CD8-positive, alpha-beta memory T cell (primary cell): ENCODE measurements at regions not wholly inside any gene's neighbourhood (a gene's known extent, or its start where the extent isn't known, plus 50 kb on each side); places are given as distances from the start of the nearest gene placed in this dataset.
"Not testable (repeated sequence)": the region's sequence is repeated elsewhere in the genome, so short reads cannot be mapped to it uniquely, and the experiment has no call there.

Experiments used
- CTCF ChIA-PET: fragments of 350-600 bp; sonication (Branson Sonifier 250); formaldehyde crosslinking; loops from one replicate; lab custom pipeline; 2021; ENCODE audit warnings: antibody characterized with exemption; lab: Charles Lee
- POLR2A ChIA-PET: fragments of 350-600 bp; sonication (Branson Sonifier 250); formaldehyde crosslinking; loops from one replicate; lab custom pipeline; 2021; ENCODE audit warnings: antibody characterized with exemption; lab: Charles Lee
- DNase-seq, 5 donors: peaks; one replicate each; pipeline versions ENCODE4 v3.0.0 to v3.0.0-alpha.2; 2020 to 2022; ENCODE audit warnings: mixed read lengths in 1 of 5
- H3K27ac ChIP-seq: one replicate; pipeline ENCODE4 v1.7.0; 2013; ENCODE audit warnings: low read depth, mild to moderate bottlenecking, low read length, moderate library complexity
- H3K27me3 ChIP-seq: 2 replicates; pipeline ENCODE4 v1.7.0; 2013; ENCODE audit warnings: low read length, mild to moderate bottlenecking; ENCODE audit not compliant: insufficient read depth, poor library complexity, severe bottlenecking
- H3K36me3 ChIP-seq: 2 replicates; pipeline ENCODE4 v1.7.0; 2013; ENCODE audit warnings: mild to moderate bottlenecking, low read length, moderate library complexity; ENCODE audit not compliant: insufficient read depth
- H3K4me1 ChIP-seq: 2 replicates; pipeline ENCODE4 v1.7.0; 2013; ENCODE audit warnings: mild to moderate bottlenecking, low read length, moderate library complexity; ENCODE audit not compliant: insufficient read depth
- H3K4me3 ChIP-seq: 2 replicates; pipeline ENCODE4 v1.7.0; 2013; ENCODE audit warnings: mild to moderate bottlenecking, low read length
- H3K9me3 ChIP-seq: 2 replicates; pipeline ENCODE4 v1.7.0; 2013; ENCODE audit warnings: mild to moderate bottlenecking, low read length
- H3K27ac Mint-ChIP-seq, 8 donors: one replicate each; pipeline ENCODE4 v1.8.0; 2020 to 2021; ENCODE audit warnings: mixed read lengths in 8 of 8, mild to moderate bottlenecking in 6 of 8, inconsistent platforms in 3 of 8, moderate library complexity in 3 of 8
- H3K27me3 Mint-ChIP-seq, 2 donors: one replicate each; pipeline ENCODE4 v1.8.0; 2020 to 2021; ENCODE audit warnings: mixed read lengths in 2 of 2, mild to moderate bottlenecking in 1 of 2, moderate library complexity in 1 of 2
- H3K36me3 Mint-ChIP-seq, 3 donors: one replicate each; pipeline ENCODE4 v1.8.0; 2020 to 2021; ENCODE audit warnings: mixed read lengths in 3 of 3, inconsistent platforms in 1 of 3, mild to moderate bottlenecking in 1 of 3
- H3K4me1 Mint-ChIP-seq, 3 donors: one replicate each; pipeline ENCODE4 v1.8.0; 2020 to 2021; ENCODE audit warnings: mixed read lengths in 3 of 3, inconsistent platforms in 1 of 3, mild to moderate bottlenecking in 1 of 3
- H3K4me3 Mint-ChIP-seq, 7 donors: one replicate each; pipeline ENCODE4 v1.8.0; 2020 to 2021; ENCODE audit warnings: mixed read lengths in 7 of 7, mild to moderate bottlenecking in 6 of 7, moderate library complexity in 4 of 7, inconsistent platforms in 2 of 7
- H3K9me3 Mint-ChIP-seq, 5 donors: one replicate each; pipeline ENCODE4 v1.8.0; 2020 to 2022; ENCODE audit warnings: mixed read lengths in 5 of 5, mild to moderate bottlenecking in 3 of 5, moderate library complexity in 2 of 5, inconsistent platforms in 1 of 5

GRCh38 chrX:63258144-63258543, 93.0 kb downstream of the SPIN4 start:
- DNase-seq: no peak
- CTCF ChIA-PET: no interaction called here
- Mint-ChIP-seq H3K36me3 (no peaks in the 10 kb centered on the region), H3K27ac (no peak overlapping the region), H3K27me3 (no peaks in the 10 kb centered on the region), H3K4me3 (no peak overlapping the region), H3K4me1 (no peaks in the 10 kb centered on the region), H3K9me3 (peaks cover 0 to 2% (median 0%) of the 10 kb centered on the region in 5 donors)
- Histone ChIP-seq H3K4me3 (no peak overlapping the region), H3K27me3 (no peaks in the 10 kb centered on the region), H3K4me1 (no peaks in the 10 kb centered on the region), H3K36me3 (no peaks in the 10 kb centered on the region), H3K27ac (no peak overlapping the region), H3K9me3 (no peaks in the 10 kb centered on the region)
- POLR2A ChIA-PET: no interaction called here

- CTCF ChIA-PET: no interaction called here
- Histone ChIP-seq H3K4me3 (no peak overlapping the region), H3K36me3 (no peaks in the 10 kb centered on the region), H3K4me1 (no peaks in the 10 kb centered on the region), H3K27ac (no peak overlapping the region), H3K27me3 (no peaks in the 10 kb centered on the region), H3K9me3 (no peaks in the 10 kb centered on the region)
- Mint-ChIP-seq H3K36me3 (peaks cover 0 to 1% (median 0%) of the 10 kb centered on the region in 3 donors), H3K4me1 (no peaks in the 10 kb centered on the region), H3K9me3 (no peaks in the 10 kb centered on the region), H3K4me3 (no peak overlapping the region), H3K27me3 (peaks cover 1 to 3% of the 10 kb centered on the region in 2 donors), H3K27ac (no peak overlapping the region)
- POLR2A ChIA-PET: no interaction called here
- DNase-seq: peak in 4 of 5 donors; percentile 21 to 52 (median 44)
These were observed 100.8 kb downstream of the SPIN4 start for GRCh38 chrX:63250253-63250868.

- H3K4me1 ChIP-seq, DNase-seq, H3K9me3 Mint-ChIP-seq, H3K27me3 Mint-ChIP-seq, H3K36me3 Mint-ChIP-seq, H3K4me3 ChIP-seq, CTCF ChIA-PET, H3K27ac Mint-ChIP-seq, H3K27me3 ChIP-seq, H3K4me1 Mint-ChIP-seq, H3K4me3 Mint-ChIP-seq, H3K36me3 ChIP-seq, POLR2A ChIA-PET, H3K9me3 ChIP-seq, H3K27ac ChIP-seq: not testable (repeated sequence)
These were observed 108.4 kb downstream of the SPIN4 start for GRCh38 chrX:63242689-63243088.

GRCh38 chrX:63235963-63236362, 115.2 kb downstream of the SPIN4 start:
- H3K27ac ChIP-seq, H3K27me3 Mint-ChIP-seq, H3K9me3 ChIP-seq, H3K4me3 Mint-ChIP-seq, H3K36me3 ChIP-seq, H3K4me1 Mint-ChIP-seq, H3K4me3 ChIP-seq, H3K27me3 ChIP-seq, H3K4me1 ChIP-seq, POLR2A ChIA-PET, H3K27ac Mint-ChIP-seq, H3K9me3 Mint-ChIP-seq, CTCF ChIA-PET, DNase-seq, H3K36me3 Mint-ChIP-seq: not testable (repeated sequence)

GRCh38 chrX:63233013-63233412, 118.1 kb downstream of the SPIN4 start:
- H3K9me3 ChIP-seq, H3K36me3 Mint-ChIP-seq, POLR2A ChIA-PET, DNase-seq, H3K27ac ChIP-seq, H3K4me1 ChIP-seq, H3K9me3 Mint-ChIP-seq, H3K36me3 ChIP-seq, H3K27me3 Mint-ChIP-seq, H3K27ac Mint-ChIP-seq, CTCF ChIA-PET, H3K4me1 Mint-ChIP-seq, H3K27me3 ChIP-seq, H3K4me3 ChIP-seq, H3K4me3 Mint-ChIP-seq: not testable (repeated sequence)

- H3K27me3 Mint-ChIP-seq, H3K4me1 ChIP-seq, H3K36me3 ChIP-seq, H3K36me3 Mint-ChIP-seq, H3K4me1 Mint-ChIP-seq, POLR2A ChIA-PET, CTCF ChIA-PET, H3K4me3 ChIP-seq, H3K9me3 ChIP-seq, H3K4me3 Mint-ChIP-seq, H3K9me3 Mint-ChIP-seq, H3K27ac ChIP-seq, H3K27ac Mint-ChIP-seq, H3K27me3 ChIP-seq, DNase-seq: not testable (repeated sequence)
These were observed 132.9 kb downstream of the SPIN4 start for GRCh38 chrX:63218202-63218601.

GRCh38 chrX:63217549-63217948, 133.6 kb downstream of the SPIN4 start:
- H3K36me3 Mint-ChIP-seq, POLR2A ChIA-PET: not testable (repeated sequence)

GRCh38 chrX:63209645-63210044, 141.5 kb downstream of the SPIN4 start:
- H3K36me3 Mint-ChIP-seq, H3K4me3 ChIP-seq, H3K27ac ChIP-seq, H3K9me3 ChIP-seq, H3K4me1 ChIP-seq, H3K4me3 Mint-ChIP-seq, H3K27me3 ChIP-seq, H3K27ac Mint-ChIP-seq, H3K9me3 Mint-ChIP-seq, H3K4me1 Mint-ChIP-seq, POLR2A ChIA-PET, CTCF ChIA-PET, H3K36me3 ChIP-seq, DNase-seq, H3K27me3 Mint-ChIP-seq: not testable (repeated sequence)

More at GRCh38 chrX:63217549-63217948, 133.6 kb downstream of the SPIN4 start:
- H3K9me3 Mint-ChIP-seq, H3K4me3 ChIP-seq, H3K9me3 ChIP-seq, H3K27me3 ChIP-seq, CTCF ChIA-PET, H3K27ac ChIP-seq, H3K4me1 ChIP-seq, H3K4me1 Mint-ChIP-seq, H3K27ac Mint-ChIP-seq, DNase-seq, H3K4me3 Mint-ChIP-seq, H3K27me3 Mint-ChIP-seq, H3K36me3 ChIP-seq: not testable (repeated sequence)

GRCh38 chrX:63209128-63209527, 142.0 kb downstream of the SPIN4 start:
- H3K4me1 Mint-ChIP-seq, H3K27me3 Mint-ChIP-seq, H3K27me3 ChIP-seq, H3K4me3 ChIP-seq, H3K36me3 ChIP-seq, H3K4me1 ChIP-seq, H3K27ac ChIP-seq, POLR2A ChIA-PET, H3K27ac Mint-ChIP-seq, DNase-seq, H3K9me3 ChIP-seq, H3K36me3 Mint-ChIP-seq, H3K4me3 Mint-ChIP-seq, H3K9me3 Mint-ChIP-seq, CTCF ChIA-PET: not testable (repeated sequence)
